Tibial nerve (tissue), 4 donors: ENCODE measurements at regions not wholly inside any gene's neighbourhood (a gene's known extent, or its start where the extent isn't known, plus 50 kb on each side); places are given as distances from the start of the nearest gene placed in this dataset.

Experiments used
- DNase-seq, 2 donors: peaks; one replicate each; pipeline ENCODE4 v3.0.0-alpha.2; 2019; ENCODE audit warnings: low spot score in 2 of 2
- H3K27ac ChIP-seq, 4 donors: fragments of 200-600 bp; sonication (generic) in 3 of 4; one replicate each; pipeline ENCODE4 v1.5.1; 2017 to 2019; ENCODE audit warnings: mild to moderate bottlenecking in 1 of 4
- H3K27me3 ChIP-seq, 2 donors: fragments of 200-600 bp; sonication (generic) in 1 of 2; one replicate each; pipeline versions ENCODE4 v1.5.1 to v1.6.0; 2017 to 2019
- H3K36me3 ChIP-seq, 3 donors: fragments of 200-600 bp; sonication (generic); one replicate each; pipeline ENCODE4 v1.5.1; 2018 to 2019
- H3K4me1 ChIP-seq, 4 donors: fragments of 200-600 bp; sonication (generic) in 3 of 4; one replicate each; pipeline ENCODE4 v1.5.1; 2017 to 2019
- H3K4me3 ChIP-seq, 4 donors: fragments of 200-600 bp; sonication (generic) in 3 of 4; one replicate each; pipeline ENCODE4 v1.5.1; 2017 to 2019; ENCODE audit warnings: mild to moderate bottlenecking in 1 of 4, moderate library complexity in 1 of 4
- H3K9me3 ChIP-seq, 4 donors: fragments of 200-600 bp; sonication (generic) in 3 of 4; one replicate each; pipeline ENCODE4 v1.5.1; 2017 to 2019
- CTCF ChIP-seq, 5 experiments: fragments of 200-600 bp in 3 of 5; fragments of 450-650 bp in 2 of 5; sonication (generic) in 3 of 5; IDR thresholded peaks; one replicate each; pipeline ENCODE4 v1.5.1; 2016 to 2019; ENCODE audit warnings: antibody characterized with exemption in 5 of 5, mild to moderate bottlenecking in 3 of 5, moderate library complexity in 2 of 5
- EP300 ChIP-seq, 2 donors: sonication (generic); formaldehyde crosslinking; IDR thresholded peaks; one replicate each; pipeline ENCODE4 v1.6.1; 2017; ENCODE audit warnings: antibody characterized with exemption in 2 of 2, mild to moderate bottlenecking in 1 of 2
- POLR2A ChIP-seq, 2 donors: fragments of 450-650 bp; IDR thresholded peaks; one replicate each; pipeline ENCODE4 v1.6.1; 2017; ENCODE audit warnings: antibody characterized with exemption in 2 of 2, mild to moderate bottlenecking in 2 of 2, moderate library complexity in 2 of 2
- WGBS, 2 donors: methylation state at CpG; one replicate each; pipeline ENCODE4 v1.1.5; 2018; 5-methylcytosine and 5-hydroxymethylcytosine counted together

GRCh38 chr14:101330416-101331140 lies 230.7 kb upstream of the DIO3 start:
- TF ChIP-seq EP300 (IDR thresholded peaks at IDR 0.05) (no peak), CTCF (IDR thresholded peaks at IDR 0.05) (no peak), POLR2A (IDR thresholded peaks at IDR 0.05) (no peak)
- Histone ChIP-seq H3K36me3 (no peaks in the 10 kb centered on the region), H3K9me3 (peaks cover 0 to 2% (median 0%) of the 10 kb centered on the region in 4 donors), H3K4me3 (no peak overlapping the region), H3K27me3 (no peaks in the 10 kb centered on the region), H3K4me1 (no peaks in the 10 kb centered on the region), H3K27ac (no peak overlapping the region)
- no peak for DNase-seq
- WGBS, 2 donors: 75 to 83% methylated on average over 22 of the region's 22 CpGs

GRCh38 chr14:101331141-101331525 lies 230.2 kb upstream of the DIO3 start:
- Histone ChIP-seq H3K4me3 (no peak overlapping the region), H3K27ac (no peak overlapping the region), H3K27me3 (no peaks in the 10 kb centered on the region), H3K4me1 (no peaks in the 10 kb centered on the region), H3K36me3 (no peaks in the 10 kb centered on the region), H3K9me3 (no peaks in the 10 kb centered on the region)
- TF ChIP-seq POLR2A (IDR thresholded peaks at IDR 0.05) (no peak), EP300 (IDR thresholded peaks at IDR 0.05) (no peak), CTCF (IDR thresholded peaks at IDR 0.05) (no peak)
- no peak for DNase-seq
- 70 to 89% methylated on average over 10 of the region's 10 CpGs for WGBS, 2 donors

GRCh38 chr14:101331661-101332169 lies 229.6 kb upstream of the DIO3 start:
- WGBS, 2 donors: 90 to 91% methylated on average over 6 of the region's 6 CpGs
- no peak for TF ChIP-seq CTCF (IDR thresholded peaks at IDR 0.05)
- TF ChIP-seq POLR2A (IDR thresholded peaks at IDR 0.05): no peak
- TF ChIP-seq EP300 (IDR thresholded peaks at IDR 0.05): no peak
- no peaks in the 10 kb centered on the region for H3K9me3 ChIP-seq
- DNase-seq: no peak
- H3K36me3 ChIP-seq: no peaks in the 10 kb centered on the region
- no peaks in the 10 kb centered on the region for H3K27me3 ChIP-seq
- no peaks in the 10 kb centered on the region for H3K4me1 ChIP-seq
- H3K27ac ChIP-seq: no peak overlapping the region
- H3K4me3 ChIP-seq: no peak overlapping the region

- no peaks in the 10 kb centered on the region for H3K4me1 ChIP-seq
- no peak overlapping the region for H3K27ac ChIP-seq
- H3K9me3 ChIP-seq: no peaks in the 10 kb centered on the region
- H3K36me3 ChIP-seq: no peaks in the 10 kb centered on the region
- TF ChIP-seq CTCF (IDR thresholded peaks at IDR 0.05): no peak
- TF ChIP-seq EP300 (IDR thresholded peaks at IDR 0.05): no peak
- TF ChIP-seq POLR2A (IDR thresholded peaks at IDR 0.05): no peak
- WGBS, 2 donors: 79 to 81% methylated on average over 8 of the region's 8 CpGs
- no peaks in the 10 kb centered on the region for H3K27me3 ChIP-seq
- DNase-seq: no peak
- no peak overlapping the region for H3K4me3 ChIP-seq
Measured at GRCh38 chr14:101332281-101332680, 229.0 kb upstream of the DIO3 start.

- TF ChIP-seq EP300 (IDR thresholded peaks at IDR 0.05) (no peak), POLR2A (IDR thresholded peaks at IDR 0.05) (no peak)
- Histone ChIP-seq H3K4me1 (no peaks in the 10 kb centered on the region), H3K4me3 (no peak overlapping the region), H3K27ac (no peak overlapping the region), H3K36me3 (no peaks in the 10 kb centered on the region), H3K9me3 (no peaks in the 10 kb centered on the region), H3K27me3 (no peaks in the 10 kb centered on the region)
- DNase-seq: no peak
- WGBS, 2 donors: 83 to 86% methylated on average over 20 of the region's 20 CpGs
Measured at GRCh38 chr14:101333335-101334280, 227.7 kb upstream of the DIO3 start.
